ENCODE measurements at regions not wholly inside any gene's neighbourhood (a gene's known extent, or its start where the extent isn't known, plus 50 kb on each side); places are given as distances from the start of the nearest gene placed in this dataset.
"Not testable (repeated sequence)": the region's sequence is repeated elsewhere in the genome, so short reads cannot be mapped to it uniquely, and the experiment has no call there.

DNA sequence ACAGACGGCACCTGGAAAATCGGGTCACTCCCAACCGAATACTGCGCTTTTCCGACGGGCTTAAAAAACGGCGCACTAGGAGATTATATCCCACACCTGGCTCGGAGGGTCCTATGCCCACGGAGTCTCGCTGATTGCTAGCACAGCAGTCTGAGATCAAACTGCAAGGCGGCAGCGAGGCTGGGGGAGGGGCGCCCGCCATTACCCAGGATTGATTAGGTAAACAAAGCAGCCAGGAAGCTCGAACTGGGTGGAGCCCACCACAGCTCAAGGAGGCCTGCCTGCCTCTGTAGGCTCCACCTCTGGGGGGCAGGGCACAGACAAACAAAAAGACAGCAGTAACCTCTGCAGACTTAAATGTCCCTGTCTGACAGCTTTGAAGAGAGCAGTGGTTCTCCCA is 64.5 kb downstream of the SLC30A10 start:
- H3K27me3 ChIP-seq; H3K9me3 ChIP-seq; H3K4me1 ChIP-seq; DNase-seq (ENCODE audit: low spot score in 2 of 2); intact Hi-C loops (cut with DNase I); H3K4me3 ChIP-seq; H3K27ac ChIP-seq; H3K36me3 ChIP-seq: not testable (repeated sequence)

DNA sequence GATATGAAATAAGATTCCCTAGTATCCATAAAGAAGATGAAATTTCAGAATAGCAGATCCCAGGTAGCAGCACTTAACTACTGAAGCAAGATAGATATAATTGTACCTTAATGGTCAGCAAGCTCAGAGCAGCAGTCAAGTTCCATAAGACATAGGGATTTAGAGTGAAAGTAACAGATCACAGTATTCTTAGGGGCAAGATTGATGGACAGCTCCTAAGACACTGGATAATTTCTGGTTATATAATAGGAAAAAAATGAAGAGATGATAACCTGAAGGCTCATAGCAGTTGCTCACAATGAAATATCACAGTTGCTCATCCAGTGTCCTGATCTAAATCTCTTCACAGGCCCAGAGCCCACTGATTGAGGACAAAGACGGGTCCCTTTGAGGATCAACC is 66.0 kb downstream of the SLC30A10 start:
- Histone ChIP-seq H3K27ac (no peak overlapping the region), H3K9me3 (no peaks in the 10 kb centered on the region), H3K36me3 (no peaks in the 10 kb centered on the region), H3K4me3 (no peak overlapping the region), H3K27me3 (no peaks in the 10 kb centered on the region), H3K4me1 (no peaks in the 10 kb centered on the region)
- intact Hi-C loops (cut with DNase I) = no loop called here
- TF ChIP-seq, protein P1, sequence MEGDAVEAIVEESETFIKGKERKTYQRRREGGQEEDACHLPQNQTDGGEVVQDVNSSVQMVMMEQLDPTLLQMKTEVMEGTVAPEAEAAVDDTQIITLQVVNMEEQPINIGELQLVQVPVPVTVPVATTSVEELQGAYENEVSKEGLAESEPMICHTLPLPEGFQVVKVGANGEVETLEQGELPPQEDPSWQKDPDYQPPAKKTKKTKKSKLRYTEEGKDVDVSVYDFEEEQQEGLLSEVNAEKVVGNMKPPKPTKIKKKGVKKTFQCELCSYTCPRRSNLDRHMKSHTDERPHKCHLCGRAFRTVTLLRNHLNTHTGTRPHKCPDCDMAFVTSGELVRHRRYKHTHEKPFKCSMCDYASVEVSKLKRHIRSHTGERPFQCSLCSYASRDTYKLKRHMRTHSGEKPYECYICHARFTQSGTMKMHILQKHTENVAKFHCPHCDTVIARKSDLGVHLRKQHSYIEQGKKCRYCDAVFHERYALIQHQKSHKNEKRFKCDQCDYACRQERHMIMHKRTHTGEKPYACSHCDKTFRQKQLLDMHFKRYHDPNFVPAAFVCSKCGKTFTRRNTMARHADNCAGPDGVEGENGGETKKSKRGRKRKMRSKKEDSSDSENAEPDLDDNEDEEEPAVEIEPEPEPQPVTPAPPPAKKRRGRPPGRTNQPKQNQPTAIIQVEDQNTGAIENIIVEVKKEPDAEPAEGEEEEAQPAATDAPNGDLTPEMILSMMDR (IDR thresholded peaks at IDR 0.05) = no peak
- DNase-seq (ENCODE audit: low spot score in 2 of 2) = no peak

DNA sequence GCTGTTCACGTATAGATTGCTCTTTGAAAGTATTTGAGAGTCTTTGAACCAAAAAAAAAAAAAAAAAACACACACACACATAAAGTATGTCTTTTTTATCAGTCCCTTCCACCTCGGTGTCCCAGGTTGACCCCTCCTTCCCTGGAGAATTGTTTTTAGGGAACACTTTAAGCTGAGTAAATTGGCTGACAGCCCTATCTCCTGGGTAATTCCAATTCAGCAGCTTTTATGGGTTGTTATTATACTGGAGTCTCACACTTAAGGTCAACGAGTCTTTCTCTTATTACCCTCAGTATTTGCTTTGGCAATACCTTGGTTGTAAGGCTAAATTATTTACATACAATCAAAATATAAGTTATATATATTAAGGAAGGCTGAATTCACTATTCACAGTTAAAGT is 69.4 kb downstream of the SLC30A10 start:
- no peak overlapping the region for H3K4me3 ChIP-seq
- no peaks in the 10 kb centered on the region for H3K27me3 ChIP-seq
- TF ChIP-seq, protein P1 (IDR thresholded peaks at IDR 0.05) = no peak
- DNase-seq (ENCODE audit: low spot score in 2 of 2) = no peak
- no peaks in the 10 kb centered on the region for H3K9me3 ChIP-seq
- intact Hi-C loops (cut with DNase I) = no loop called here
- no peaks in the 10 kb centered on the region for H3K36me3 ChIP-seq
- H3K4me1 ChIP-seq = no peaks in the 10 kb centered on the region
- no peak overlapping the region for H3K27ac ChIP-seq

DNA sequence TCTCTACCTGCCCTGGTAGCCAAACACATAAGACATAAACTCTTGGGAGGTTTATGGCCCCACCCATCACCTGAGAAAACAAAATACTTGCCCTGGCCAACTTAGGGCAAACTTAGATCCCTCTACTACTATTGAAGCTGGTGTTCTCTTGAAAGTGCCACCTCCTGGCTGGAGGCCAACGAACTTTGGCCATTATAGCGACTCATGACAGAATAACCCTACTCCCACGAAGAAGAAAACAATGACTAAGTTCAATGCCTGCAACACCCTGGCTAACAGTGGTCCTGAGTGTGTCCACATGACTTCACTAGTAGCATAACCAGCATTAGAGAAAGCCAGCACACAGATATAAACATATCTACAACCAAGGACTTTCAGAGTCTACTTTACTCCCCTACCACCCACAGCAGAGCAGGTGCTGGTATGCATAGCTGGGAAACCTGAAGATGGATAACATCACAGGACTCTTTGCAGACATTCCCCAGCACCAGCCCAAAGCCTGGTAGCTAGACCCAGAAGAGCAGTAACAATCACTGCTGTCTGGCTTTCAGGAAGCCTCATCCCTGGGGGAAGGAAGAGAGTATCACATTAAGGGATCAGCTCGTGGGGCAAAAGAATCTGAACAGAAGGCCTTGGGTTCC is 81.0 kb downstream of the SLC30A10 start:
- no peak for DNase-seq (ENCODE audit: low spot score in 2 of 2)
- H3K36me3 ChIP-seq = no peaks in the 10 kb centered on the region
- no peak overlapping the region for H3K4me3 ChIP-seq
- H3K4me1 ChIP-seq = no peaks in the 10 kb centered on the region
- TF ChIP-seq, protein P1 (IDR thresholded peaks at IDR 0.05) = no peak
- no peaks in the 10 kb centered on the region for H3K9me3 ChIP-seq
- H3K27ac ChIP-seq = no peak overlapping the region
- no peaks in the 10 kb centered on the region for H3K27me3 ChIP-seq
- intact Hi-C loops (cut with DNase I) = no loop called here

DNA sequence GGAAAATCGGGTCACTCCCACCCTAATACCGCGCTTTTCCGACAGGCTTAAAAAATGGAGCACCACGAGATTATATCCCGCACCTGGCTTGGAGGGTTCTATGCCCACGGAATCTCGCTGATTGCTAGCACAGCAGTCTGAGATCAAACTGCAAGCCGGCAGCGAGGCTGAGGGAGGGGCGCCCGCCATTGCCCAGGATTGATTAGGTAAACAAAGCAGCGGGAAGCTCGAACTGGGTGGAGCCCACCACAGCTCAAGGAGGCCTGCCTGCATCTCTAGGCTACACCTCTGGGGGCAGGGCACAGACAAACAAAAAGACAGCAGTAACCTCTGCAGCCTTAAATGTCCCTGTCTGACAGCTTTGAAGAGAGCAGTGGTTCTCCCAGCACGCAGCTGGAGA is 88.8 kb downstream of the SLC30A10 start:
- H3K27ac ChIP-seq; DNase-seq (ENCODE audit: low spot score in 2 of 2); H3K4me3 ChIP-seq; H3K36me3 ChIP-seq; H3K4me1 ChIP-seq; H3K27me3 ChIP-seq; intact Hi-C loops (cut with DNase I); H3K9me3 ChIP-seq: not testable (repeated sequence)

DNA sequence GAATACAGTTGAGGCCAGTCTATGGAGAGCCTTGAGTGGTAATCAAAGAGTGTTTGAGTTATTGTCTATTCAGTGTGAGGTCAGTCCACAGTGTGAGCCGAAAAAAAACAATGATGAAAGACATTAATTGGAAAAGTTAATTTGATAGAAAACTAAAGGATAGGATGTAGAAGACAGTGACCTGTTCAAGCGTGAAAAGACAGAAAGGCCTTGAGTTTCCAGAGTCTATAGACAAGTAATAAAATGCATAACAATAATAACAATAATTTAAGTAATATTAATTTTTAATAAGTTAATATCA is 90.4 kb downstream of the SLC30A10 start:
- Histone ChIP-seq H3K27me3 (no peaks in the 10 kb centered on the region), H3K27ac (no peak overlapping the region), H3K9me3 (no peaks in the 10 kb centered on the region), H3K4me1 (no peaks in the 10 kb centered on the region), H3K36me3 (no peaks in the 10 kb centered on the region), H3K4me3 (no peak overlapping the region)
- intact Hi-C loops (cut with DNase I) = no loop called here
- DNase-seq (ENCODE audit: low spot score in 2 of 2) = no peak
- TF ChIP-seq, protein P1 (IDR thresholded peaks at IDR 0.05) = no peak
